Loucy (cell line): ENCODE measurements at regions not wholly inside any gene's neighbourhood (a gene's known extent, or its start where the extent isn't known, plus 50 kb on each side); places are given as distances from the start of the nearest gene placed in this dataset.

ENCODE experiments used
- H2AFZ ChIP-seq: fragments of 200-600 bp; sonication (generic); 2 replicates; pipeline ENCODE4 v1.6.0; 2016; ENCODE audit warnings: antibody characterized with exemption, mild to moderate bottlenecking, low read length, moderate library complexity
- H3F3A ChIP-seq: fragments of 200-600 bp; 2 replicates; pipeline ENCODE4 v1.6.0; 2016; ENCODE audit warnings: antibody characterized with exemption, low read depth, mild to moderate bottlenecking
- H3K27me3 ChIP-seq: fragments of 200-600 bp; sonication (generic); 2 replicates; pipeline ENCODE4 v1.6.1; 2014; ENCODE audit warnings: low read length, mild to moderate bottlenecking; ENCODE audit not compliant: insufficient read depth, poor library complexity, severe bottlenecking
- H3K36me3 ChIP-seq: fragments of 200-600 bp; sonication (generic); 2 replicates; pipeline ENCODE4 v1.6.1; 2016; ENCODE audit warnings: low read length; ENCODE audit not compliant: insufficient read depth
- H3K4me1 ChIP-seq: fragments of 200-600 bp; sonication (generic); 2 replicates; pipeline ENCODE4 v1.5.1; 2014; ENCODE audit warnings: low read length, mild to moderate bottlenecking; ENCODE audit not compliant: insufficient read depth, poor library complexity, severe bottlenecking
- H3K4me2 ChIP-seq: fragments of 200-600 bp; sonication (generic); 2 replicates; pipeline ENCODE4 v1.6.0; 2014; ENCODE audit warnings: antibody characterized with exemption, low read length, low read depth, mild to moderate bottlenecking; ENCODE audit not compliant: poor library complexity, severe bottlenecking
- H3K4me3 ChIP-seq: fragments of 200-600 bp; sonication (generic); 2 replicates; pipeline ENCODE4 v1.5.1; 2014; ENCODE audit warnings: low read length, mild to moderate bottlenecking, mixed read lengths; ENCODE audit not compliant: poor library complexity, severe bottlenecking
- H3K79me2 ChIP-seq: fragments of 200-600 bp; sonication (generic); 2 replicates; pipeline ENCODE4 v1.6.1; 2014; ENCODE audit warnings: low read length; ENCODE audit not compliant: insufficient read depth
- H3K9ac ChIP-seq: fragments of 200-600 bp; sonication (generic); 2 replicates; pipeline ENCODE4 v1.6.0; 2014; ENCODE audit warnings: mild to moderate bottlenecking, low read depth, low read length, moderate library complexity; ENCODE audit not compliant: poor library complexity, severe bottlenecking
- H3K9me2 ChIP-seq: fragments of 200-600 bp; sonication (generic); replicated peaks from 2 replicates; pipeline ENCODE4 v1.6.1; 2016; ENCODE audit warnings: low read depth, low read length, mixed read lengths
- H3K9me3 ChIP-seq: fragments of 200-600 bp; sonication (generic); 2 replicates; pipeline ENCODE4 v1.6.1; 2014; ENCODE audit warnings: mild to moderate bottlenecking, antibody characterized with exemption, low read length, low read depth; ENCODE audit not compliant: insufficient read depth
- H4K20me1 ChIP-seq: fragments of 200-600 bp; sonication (generic); 2 replicates; pipeline ENCODE4 v1.6.0; 2014; ENCODE audit warnings: antibody characterized with exemption, low read length, mild to moderate bottlenecking; ENCODE audit not compliant: insufficient read depth, poor library complexity, severe bottlenecking
- EZH2phosphoT487 ChIP-seq: fragments of 200-600 bp; IDR thresholded peaks from 2 replicates; pipeline ENCODE4 v1.6.1; 2018; ENCODE audit warnings: antibody characterized with exemption, mild to moderate bottlenecking, moderate library complexity, borderline replicate concordance
- TF ChIP-seq, protein P1 (sequence below): fragments of 200-600 bp; sonication (generic); conservative IDR thresholded peaks from 2 replicates; pipeline ENCODE4 v1.5.1; 2014; ENCODE audit warnings: mild to moderate bottlenecking, antibody characterized with exemption, low read length

DNA sequence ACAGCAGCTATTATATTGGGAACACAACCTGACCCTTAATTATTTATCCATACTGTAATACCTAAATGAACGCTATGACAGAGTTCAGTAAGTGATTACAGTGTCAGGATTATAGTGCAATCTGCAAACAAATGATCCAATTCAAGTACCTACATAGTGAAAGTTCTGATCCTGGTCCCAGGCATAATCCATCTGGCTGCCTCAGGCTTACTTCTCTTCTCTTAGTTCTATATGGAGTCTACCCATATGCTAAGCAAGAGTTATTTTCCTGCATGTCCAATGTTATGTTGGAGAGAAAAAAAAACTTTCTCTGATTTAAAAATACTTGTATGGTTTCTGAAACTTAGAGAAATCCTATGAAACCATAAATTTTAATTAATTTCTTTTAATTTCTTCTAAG, 1487.7 kb upstream of the SLC10A2 start:
- no peak overlapping the region for H3K4me3 ChIP-seq
- H3K4me2 ChIP-seq: no peak overlapping the region
- no peak overlapping the region for H2AFZ ChIP-seq
- no peaks in the 10 kb centered on the region for H3K36me3 ChIP-seq
- TF ChIP-seq, protein P1, sequence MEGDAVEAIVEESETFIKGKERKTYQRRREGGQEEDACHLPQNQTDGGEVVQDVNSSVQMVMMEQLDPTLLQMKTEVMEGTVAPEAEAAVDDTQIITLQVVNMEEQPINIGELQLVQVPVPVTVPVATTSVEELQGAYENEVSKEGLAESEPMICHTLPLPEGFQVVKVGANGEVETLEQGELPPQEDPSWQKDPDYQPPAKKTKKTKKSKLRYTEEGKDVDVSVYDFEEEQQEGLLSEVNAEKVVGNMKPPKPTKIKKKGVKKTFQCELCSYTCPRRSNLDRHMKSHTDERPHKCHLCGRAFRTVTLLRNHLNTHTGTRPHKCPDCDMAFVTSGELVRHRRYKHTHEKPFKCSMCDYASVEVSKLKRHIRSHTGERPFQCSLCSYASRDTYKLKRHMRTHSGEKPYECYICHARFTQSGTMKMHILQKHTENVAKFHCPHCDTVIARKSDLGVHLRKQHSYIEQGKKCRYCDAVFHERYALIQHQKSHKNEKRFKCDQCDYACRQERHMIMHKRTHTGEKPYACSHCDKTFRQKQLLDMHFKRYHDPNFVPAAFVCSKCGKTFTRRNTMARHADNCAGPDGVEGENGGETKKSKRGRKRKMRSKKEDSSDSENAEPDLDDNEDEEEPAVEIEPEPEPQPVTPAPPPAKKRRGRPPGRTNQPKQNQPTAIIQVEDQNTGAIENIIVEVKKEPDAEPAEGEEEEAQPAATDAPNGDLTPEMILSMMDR: no peak
- H3K27me3 ChIP-seq: no peaks in the 10 kb centered on the region
- H3K9ac ChIP-seq: no peak overlapping the region
- no peaks in the 10 kb centered on the region for H4K20me1 ChIP-seq
- no peaks in the 10 kb centered on the region for H3K9me2 ChIP-seq
- H3K9me3 ChIP-seq: no peaks in the 10 kb centered on the region
- H3K4me1 ChIP-seq: no peaks in the 10 kb centered on the region
- no peaks in the 10 kb centered on the region for H3F3A ChIP-seq
- H3K79me2 ChIP-seq: no peaks in the 10 kb centered on the region

DNA sequence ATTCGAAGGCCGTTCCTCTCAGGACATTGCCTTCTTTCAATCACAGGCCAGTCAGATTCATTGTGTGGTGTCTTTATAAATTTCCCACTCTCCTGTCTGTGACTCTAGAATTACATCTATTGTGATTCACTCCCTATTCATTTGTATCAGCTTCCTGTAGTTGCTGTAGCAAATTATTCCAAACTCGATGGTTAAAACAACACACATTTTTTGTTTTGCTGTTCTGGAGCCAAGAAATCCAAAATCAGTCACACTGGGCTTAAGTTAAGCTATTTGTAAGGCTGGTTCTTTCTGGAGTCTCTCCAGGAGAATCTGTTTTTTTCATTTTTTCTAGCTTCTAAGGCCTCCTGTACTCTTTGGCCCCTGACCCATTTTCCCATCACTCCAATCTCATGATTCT, 1487.0 kb upstream of the SLC10A2 start:
- Histone ChIP-seq H3K9ac (no peak overlapping the region), H3K79me2 (no peaks in the 10 kb centered on the region), H3K27me3 (no peaks in the 10 kb centered on the region), H3K9me3 (no peaks in the 10 kb centered on the region), H3K9me2 (no peaks in the 10 kb centered on the region), H3F3A (no peaks in the 10 kb centered on the region), H3K4me1 (no peaks in the 10 kb centered on the region), H4K20me1 (no peaks in the 10 kb centered on the region), H3K36me3 (no peaks in the 10 kb centered on the region), H3K4me2 (no peak overlapping the region), H3K4me3 (no peak overlapping the region), H2AFZ (no peak overlapping the region)
- TF ChIP-seq EZH2phosphoT487: no peak
- TF ChIP-seq, protein P1: no peak

DNA sequence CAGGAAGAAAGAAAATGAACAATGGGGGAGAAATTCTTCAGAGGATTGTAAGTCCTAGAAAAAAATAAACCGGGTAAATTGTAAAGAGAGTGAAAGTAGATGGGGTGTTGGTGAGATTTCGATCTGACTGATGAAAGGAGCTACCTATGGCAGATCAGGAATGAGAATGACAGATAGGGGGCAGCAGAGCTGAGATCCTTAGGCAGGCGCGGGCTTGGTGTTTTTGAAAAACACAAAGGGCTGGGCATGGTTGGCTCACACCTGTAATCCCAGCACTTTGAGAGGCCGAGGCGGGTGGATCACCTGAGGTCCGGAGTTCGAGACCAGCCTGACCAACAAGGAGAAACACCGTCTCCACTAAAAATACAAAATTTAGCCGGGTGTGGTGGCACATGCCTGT, 1468.6 kb upstream of the SLC10A2 start:
- Histone ChIP-seq H3K4me3 (no peak overlapping the region), H3K36me3 (no peaks in the 10 kb centered on the region), H3K9me3 (no peaks in the 10 kb centered on the region), H3K4me1 (no peaks in the 10 kb centered on the region), H3K27me3 (no peaks in the 10 kb centered on the region), H3F3A (no peaks in the 10 kb centered on the region), H4K20me1 (no peaks in the 10 kb centered on the region), H2AFZ (no peak overlapping the region), H3K4me2 (no peak overlapping the region), H3K9me2 (no peaks in the 10 kb centered on the region), H3K9ac (no peak overlapping the region), H3K79me2 (no peaks in the 10 kb centered on the region)
- no peak for TF ChIP-seq EZH2phosphoT487
- TF ChIP-seq, protein P1: peak; percentile 58
